ENCODE measurements at regions not wholly inside any gene's neighbourhood (a gene's known extent, or its start where the extent isn't known, plus 50 kb on each side); places are given as distances from the start of the nearest gene placed in this dataset.
"Not testable (repeated sequence)": the region's sequence is repeated elsewhere in the genome, so short reads cannot be mapped to it uniquely, and the experiment has no call there.

DNA sequence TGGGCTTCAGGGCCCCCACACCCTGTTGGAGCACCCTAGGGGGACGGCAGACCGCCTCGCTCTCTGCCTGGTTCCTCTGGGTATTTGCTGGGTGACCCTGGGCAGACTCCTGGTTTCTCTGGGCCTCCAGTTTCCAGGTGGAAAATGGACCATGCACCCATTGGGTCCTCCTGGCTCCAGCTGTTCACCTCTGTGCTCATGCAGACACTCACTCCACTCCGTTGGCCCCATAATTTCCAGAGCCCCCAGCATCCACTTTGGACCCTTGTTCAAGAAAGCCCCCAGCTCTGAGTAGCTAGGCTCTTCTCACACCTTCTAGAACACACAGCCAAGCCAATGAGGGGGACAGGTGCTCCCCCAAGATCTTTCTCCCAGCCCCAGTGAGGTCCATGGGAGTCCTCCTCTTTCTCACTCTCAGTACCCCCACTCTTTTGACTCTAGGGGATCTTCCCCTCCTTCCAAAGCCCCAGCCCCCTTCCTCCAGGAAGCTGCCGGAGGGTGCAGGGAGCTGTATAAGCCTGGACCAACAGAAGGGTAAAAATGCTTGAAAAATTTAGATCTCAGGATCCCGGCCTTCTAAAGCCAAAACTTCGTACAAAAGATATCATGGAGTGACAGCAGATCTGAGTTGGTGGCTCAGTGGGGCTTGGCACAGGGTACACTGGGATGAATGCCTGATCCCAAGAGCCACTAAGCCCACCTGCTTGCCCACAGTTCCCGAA is 174.8 kb upstream of the RTL1 start:
- no peak for DNase-seq (ENCODE audit: low read depth in 2 of 2)

DNA sequence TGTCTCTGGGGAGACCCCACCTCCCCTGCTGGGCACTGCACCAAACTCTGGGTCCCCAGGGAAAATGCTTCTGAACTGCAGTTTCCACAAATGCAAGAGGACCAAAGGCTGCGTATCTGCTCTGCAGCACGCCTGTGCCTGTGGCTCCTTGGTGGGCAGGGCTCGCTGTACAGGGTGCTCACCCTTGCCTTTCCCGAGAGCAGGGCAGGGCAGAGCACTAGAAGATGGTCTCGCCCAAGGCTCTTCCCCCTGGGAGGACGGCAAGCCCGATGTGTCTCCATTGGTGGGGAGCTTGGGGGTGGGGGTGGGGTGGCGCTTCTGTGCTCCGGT is 175.3 kb upstream of the RTL1 start:
- no peak for DNase-seq (ENCODE audit: low read depth in 2 of 2)

DNA sequence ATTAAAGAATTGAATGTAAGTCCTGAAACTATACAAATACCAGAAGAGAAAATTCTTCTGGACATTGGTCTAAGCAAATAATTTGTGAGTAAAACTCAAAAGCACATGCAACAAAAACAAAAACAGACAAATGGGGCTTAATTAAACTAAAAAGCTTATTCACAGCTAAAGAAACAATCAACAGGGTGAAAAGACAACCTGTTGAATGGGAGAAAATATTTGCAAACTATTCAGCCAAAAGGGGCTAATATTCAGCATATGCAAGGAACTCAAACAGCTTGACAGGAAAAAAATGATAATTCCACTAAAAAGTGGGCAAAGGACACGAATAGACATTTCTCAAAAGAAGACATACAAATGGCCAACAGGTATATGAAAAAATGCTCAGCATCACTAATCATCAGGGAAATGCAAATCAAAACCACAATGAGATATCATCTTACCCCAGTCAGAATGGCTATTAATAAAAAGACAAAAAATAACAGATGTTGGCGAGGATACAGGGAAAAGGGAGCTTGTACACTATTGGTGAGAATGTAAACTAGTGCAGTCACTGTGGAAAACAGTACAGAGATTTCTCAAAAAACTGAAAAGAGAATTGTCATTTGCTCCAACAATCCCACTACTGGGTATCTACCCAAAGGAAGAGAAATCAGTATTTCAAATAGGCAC is 177.5 kb upstream of the RTL1 start:
- no peak for DNase-seq (ENCODE audit: low read depth in 2 of 2)

DNA sequence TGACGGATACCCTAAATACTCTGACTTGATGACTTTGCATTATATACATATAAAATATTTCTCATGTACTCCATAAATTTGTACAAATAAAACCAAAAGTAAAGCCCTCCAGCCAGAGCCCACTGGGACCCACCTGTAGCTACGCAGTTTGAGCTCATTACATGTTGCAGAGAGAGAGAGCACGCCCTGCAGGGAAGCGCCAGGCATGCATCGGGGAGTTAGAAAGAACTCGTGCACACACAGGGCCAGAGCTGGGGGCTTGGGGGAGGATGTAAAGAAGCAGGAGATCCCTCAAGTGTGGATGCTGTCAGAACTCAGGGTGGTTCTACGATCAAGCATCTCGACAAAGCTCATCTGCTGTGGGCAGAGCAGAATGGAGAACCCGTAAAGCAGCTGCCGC is 178.5 kb upstream of the RTL1 start:
- DNase-seq (ENCODE audit: low read depth in 2 of 2) = no peak

DNA sequence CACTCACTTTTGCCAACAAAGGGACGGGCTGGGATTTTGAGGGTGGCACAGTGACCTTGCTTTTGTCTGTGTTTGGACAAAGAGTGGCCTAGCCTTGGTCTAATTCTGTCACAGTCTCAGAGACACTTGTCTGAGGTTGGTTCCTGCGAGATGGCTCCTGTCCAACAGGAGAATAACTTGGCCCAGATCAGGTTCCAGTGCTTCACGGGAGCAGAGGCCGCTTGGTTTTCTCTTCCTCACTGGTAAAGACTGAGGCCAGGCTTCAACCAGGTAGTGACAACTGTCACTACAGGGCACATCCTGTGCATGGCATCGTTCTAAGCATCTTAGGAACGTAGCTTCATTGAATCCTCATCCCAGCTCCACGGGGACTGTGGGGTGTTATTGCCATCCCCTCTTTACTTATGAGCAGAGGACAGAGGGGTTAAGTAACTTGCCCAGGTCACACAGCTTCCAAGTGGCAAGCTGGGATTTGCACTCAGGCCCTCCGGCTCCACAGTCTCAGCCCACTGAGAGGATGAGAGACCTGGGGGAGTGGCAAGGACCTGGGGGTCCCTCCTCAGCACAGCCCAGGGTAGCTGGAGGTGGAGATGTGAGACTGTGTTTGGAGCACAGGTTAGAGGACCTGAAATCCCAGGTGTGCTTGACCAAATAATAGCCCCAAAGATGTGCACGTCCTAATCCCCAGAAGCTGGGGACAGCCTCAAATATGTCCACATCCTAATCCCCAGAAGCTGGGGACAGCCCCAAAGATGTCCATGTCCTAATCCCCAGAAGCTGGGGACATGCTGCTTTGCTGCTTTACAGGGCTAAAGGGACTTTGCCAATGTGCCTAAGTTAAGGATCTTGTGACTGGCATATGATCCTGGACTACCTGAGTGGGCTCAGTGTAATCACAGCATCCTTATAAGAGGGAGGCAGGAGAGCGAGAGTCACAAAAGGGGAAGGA is 179.2 kb upstream of the RTL1 start:
- DNase-seq (ENCODE audit: low read depth in 2 of 2) = no peak

DNA sequence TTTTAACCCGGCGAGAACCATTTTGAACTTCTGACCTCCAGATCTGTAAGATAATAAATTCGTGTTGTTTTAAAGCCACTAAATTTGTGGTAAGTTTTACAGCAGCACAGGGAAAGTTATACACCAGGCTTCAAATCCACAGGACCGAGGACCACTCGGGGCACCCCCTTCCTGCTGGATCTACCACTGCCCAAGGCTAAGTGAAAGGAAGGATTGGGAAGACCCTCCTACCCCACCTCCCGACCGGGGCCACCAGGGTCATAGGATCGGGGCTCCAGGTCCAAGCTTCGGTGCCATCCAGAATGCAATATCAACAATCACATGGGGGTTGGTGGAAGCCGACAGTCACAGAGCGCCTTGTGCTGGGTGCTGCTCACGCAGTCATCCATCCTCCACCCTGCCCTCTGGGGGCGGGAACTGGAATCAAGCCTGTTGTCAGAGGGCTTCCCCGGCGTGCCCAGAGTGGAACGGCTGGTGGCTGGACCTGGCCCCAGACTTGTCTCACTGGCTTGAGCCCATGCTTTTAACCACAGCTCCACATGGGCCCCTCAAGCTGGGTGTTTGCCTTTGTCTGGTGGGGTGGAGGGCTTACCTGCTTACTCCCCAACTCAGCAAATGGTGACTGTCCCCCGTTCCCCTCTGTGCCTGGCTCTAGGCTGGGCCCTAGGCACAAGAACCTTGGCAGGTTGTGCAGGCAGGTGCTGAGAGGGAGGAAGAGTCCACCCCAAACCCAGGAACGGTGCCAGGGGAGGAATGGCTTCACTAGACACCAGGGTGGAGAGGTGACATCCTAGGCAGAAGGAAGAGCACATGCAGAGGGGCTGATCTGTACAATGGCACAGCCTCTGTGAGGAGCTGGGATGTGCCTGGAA is 180.3 kb upstream of the RTL1 start:
- DNase-seq (ENCODE audit: low read depth in 2 of 2) = no peak

DNA sequence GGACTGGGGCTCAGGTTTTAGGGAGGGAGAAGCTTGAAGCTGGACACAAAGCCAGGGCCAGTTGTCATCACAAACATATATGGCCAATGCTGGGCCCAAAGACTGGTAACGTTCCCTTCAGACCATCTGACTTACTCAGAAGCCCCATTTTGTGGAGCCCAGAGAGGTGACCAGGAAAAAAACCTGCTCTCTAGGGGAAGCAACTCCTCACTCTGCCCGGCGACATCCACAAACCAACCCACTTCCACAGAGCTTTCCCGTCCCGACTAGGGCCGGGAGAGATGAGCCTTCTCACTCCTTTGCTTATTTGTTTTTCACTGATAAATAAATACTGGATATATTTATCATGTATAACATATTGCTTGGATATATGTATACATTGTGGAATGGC is 180.9 kb upstream of the RTL1 start:
- DNase-seq (ENCODE audit: low read depth in 2 of 2) = no peak

DNA sequence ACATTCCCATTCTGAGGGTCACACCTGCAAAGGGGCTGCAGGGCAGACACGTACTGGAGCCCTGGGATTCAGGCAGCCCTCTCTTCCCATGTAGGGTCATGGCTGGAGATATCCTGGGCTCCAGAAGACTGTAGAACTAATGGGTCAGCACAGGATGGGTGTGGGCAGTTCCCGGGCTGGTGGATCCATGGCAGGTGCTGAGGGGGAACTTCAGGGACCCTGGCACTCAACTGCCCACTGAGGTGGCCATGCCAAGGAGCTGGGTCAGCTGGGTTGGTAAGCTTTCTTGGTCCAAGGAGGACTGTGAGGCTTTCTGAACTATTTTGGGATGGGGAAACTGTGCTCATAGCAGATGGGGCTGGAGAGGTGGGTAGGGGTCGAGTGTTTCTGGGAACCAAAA is 183.4 kb upstream of the RTL1 start:
- no peak for DNase-seq (ENCODE audit: low read depth in 2 of 2)

DNA sequence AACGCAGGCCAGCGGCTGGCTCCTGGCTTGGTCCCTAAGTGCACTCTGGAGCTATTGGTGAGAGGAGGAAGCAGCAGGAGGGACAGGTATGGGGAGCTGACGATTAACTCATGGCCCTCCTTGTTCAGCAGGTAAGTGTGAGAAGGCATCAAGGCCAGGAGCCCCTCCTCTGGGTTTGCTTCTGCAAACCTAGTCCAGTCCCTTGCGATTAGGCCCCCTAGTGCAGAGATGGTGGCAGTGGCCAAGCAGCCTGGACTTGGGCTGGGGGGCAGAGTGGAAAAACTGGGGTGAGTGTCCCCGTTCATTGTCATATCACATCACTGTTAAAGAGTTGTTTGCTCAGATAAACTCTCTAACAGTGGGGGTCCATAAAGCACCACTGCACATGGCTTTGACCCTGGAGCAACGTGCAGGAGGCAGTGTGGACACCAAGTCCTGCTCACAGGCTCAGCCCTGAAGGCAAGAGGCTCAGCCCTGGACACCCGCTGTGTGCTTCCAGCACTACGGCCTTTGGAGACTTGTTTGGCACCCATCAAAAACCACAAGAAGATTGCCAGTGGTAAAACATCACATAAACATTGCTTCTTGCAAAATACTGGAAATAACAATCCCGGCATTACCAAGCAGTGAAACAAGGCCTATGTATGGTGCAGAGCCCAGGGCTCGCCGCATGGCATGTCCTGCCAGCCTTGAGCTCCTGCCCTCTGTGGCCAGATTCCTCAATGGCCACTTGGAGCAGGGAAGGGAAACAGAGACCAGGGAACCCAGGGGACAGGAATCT is 184.3 kb upstream of the RTL1 start:
- DNase-seq (ENCODE audit: low read depth in 2 of 2) = no peak

DNA sequence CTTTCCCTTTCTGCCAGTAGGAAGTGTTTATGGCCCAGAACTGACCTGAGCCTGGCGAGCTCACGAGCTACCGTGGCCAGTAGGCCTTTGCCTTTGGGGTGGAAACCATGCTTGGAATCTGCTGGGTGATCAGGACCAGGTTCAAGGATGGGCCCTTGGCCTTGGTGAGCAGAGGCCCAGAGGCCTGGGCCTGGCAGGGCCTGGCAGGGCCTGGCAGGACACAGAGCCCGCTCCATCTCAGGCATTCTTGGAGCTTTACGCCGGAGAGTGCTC is 184.8 kb upstream of the RTL1 start:
- DNase-seq (ENCODE audit: low read depth in 2 of 2) = no peak

DNA sequence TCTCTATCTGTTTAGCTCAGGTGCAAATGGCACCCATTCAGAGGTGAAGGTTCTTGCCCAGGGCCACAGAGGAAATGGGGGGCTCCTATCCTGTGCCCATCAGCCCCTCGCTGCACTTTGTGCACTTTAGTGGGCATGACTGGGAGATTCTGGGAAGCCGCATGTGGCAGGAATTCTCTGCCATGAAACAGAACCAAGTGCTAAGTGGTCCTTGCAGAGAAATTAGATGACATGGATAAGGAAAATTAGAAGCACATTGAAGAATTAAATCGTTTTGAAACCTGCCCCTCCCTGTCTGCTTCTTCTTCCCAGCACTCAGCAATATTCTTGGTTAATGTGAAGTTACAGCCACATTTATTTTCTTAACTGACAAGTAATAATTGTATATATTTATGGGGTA is 185.2 kb upstream of the RTL1 start:
- no peak for DNase-seq (ENCODE audit: low read depth in 2 of 2)

DNA sequence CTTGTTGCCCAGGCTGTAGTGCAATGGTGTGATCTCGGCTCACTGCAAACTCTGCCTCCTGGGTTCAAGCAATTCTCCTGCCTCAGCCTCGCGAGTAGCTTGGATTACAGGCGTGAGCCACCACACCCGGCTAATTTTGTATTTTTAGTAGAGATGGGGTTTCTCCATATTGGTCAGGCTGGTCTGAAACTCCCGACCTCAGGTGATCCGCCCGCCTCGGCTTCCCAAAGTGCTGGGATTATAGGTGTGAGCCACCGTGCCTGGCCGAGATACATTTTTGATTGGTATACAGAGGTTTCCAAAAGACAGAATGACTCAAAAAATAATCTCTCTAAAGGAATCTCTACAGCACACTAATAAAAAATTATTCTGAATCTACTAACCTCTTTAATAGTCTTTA is 187.0 kb upstream of the RTL1 start:
- not testable (repeated sequence) for DNase-seq (ENCODE audit: low read depth in 2 of 2)

DNA sequence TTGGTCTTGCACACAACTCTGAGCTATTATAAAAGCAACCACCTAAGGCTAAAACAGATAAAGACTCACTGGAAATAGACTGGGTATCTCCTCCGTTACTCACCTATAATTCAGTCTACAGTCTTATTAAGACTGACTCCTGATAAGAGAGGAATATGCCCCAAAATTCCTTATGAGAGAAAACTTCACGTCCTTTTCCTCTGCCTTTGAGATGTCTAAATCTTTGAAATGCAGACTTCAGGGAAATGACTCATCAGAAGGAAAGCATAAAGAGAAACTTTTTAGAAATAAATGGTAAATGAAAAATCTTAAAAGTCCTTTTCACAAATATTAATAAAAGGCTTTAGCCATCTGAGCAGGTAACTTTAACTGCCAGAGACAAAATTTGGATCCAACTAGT is 187.5 kb upstream of the RTL1 start:
- DNase-seq (ENCODE audit: low read depth in 2 of 2) = no peak

DNA sequence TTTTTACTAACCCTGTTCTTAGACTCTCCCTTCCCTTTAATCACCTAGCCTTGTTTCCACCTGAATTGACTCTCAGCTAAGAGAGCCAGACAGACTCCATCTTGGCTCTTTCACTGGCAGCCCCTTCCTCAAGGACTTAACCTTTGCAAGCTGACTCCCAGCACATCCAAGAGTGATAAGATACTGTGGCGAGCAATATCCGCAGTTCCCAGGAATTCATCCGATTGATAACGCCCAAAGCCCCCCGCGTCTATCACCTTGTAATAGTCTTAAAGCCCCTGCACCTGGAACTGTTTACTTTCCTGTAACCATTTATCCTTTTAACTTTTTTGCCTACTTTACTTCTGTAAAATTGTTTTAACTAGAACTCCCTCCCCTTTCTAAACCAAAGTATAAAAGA is 191.4 kb upstream of the RTL1 start:
- DNase-seq (ENCODE audit: low read depth in 2 of 2) = not testable (repeated sequence)

DNA sequence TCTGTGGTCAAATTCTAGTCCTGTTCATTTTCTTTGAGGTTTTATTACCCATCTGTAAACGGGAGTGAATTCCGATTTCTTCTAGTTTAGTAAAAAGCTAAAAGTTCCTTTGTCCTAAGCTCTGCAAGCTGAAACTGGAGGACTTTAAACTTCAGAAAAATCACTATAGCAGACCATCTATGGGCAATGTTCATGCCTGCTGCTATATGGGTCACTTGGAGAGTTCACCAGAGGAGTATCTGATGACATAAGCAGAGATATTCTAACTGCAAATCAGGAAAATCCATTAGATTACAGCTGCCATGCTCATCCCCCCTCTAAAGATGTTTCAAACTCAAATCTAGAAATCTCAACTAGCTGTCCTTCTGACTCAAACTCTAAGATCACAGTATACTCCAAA is 193.0 kb upstream of the RTL1 start:
- DNase-seq (ENCODE audit: low read depth in 2 of 2) = no peak

DNA sequence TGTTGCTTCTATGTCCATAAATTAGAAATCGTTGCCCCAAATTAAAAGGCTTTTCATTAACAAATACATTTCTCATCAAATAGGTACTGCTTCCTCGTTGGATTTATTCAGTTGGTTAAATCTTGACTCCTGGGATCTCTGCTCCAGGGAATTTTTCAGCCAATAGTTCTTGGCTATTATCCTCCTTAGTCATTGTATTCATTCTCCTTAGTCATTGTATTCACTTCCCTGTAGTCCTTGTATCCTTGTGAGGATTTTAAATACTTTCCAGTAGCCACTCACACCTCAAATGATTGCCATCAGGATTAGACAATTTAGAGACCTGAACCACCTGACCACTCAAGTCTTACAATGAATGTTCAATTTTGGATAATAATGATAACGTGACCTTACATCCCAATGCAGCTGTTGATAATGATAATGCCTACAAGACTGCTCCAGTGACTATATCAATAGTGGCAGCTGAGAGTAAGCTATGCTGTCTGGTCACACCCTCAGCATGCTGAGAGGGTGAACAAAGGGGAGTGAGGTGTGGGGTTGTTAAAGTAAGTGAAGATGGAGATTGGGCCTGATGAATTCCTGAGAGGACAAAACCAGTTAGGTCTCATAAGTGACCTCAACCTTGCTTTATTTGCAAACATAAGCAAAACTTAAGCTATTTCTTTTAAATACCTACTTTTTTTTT is 193.7 kb upstream of the RTL1 start:
- DNase-seq (ENCODE audit: low read depth in 2 of 2) = no peak

DNA sequence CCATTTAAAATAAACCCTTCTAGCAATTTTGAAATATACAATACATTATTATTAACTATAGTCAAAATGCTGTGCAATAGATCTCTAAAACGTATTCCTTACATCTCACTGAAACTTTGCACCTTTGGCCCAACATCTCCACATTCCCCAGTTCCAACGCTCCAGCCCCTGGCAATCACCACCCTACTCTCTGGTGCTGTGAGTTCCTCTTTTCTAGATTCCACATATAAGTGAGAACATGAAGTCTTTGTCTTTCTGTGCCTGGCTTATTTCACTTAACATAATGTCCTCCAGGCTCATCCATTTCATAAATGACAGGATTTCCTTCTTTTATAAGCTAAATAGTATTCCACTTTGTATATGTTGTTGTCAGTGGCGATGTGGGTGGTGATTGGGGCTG is 194.7 kb upstream of the RTL1 start:
- no peak for DNase-seq (ENCODE audit: low read depth in 2 of 2)

DNA sequence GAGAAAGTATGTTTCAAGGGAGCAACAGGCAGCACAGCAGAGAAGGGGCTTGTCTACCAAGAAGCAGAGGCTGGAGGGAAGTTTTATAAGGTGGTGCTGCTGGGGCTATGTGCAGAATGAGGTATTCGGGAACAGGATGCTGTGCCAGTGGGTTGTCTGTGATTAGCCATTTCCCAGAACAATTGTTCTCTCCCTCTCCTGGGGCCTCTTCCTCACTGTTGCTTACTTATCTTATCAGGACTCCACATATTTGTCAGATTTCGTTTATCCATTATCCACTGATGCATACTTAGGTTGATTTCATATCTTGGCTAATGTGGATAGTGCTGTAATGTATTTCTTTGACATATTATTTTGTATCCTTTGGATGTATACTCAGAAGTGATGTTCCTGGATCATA is 195.1 kb upstream of the RTL1 start:
- DNase-seq (ENCODE audit: low read depth in 2 of 2) = no peak

DNA sequence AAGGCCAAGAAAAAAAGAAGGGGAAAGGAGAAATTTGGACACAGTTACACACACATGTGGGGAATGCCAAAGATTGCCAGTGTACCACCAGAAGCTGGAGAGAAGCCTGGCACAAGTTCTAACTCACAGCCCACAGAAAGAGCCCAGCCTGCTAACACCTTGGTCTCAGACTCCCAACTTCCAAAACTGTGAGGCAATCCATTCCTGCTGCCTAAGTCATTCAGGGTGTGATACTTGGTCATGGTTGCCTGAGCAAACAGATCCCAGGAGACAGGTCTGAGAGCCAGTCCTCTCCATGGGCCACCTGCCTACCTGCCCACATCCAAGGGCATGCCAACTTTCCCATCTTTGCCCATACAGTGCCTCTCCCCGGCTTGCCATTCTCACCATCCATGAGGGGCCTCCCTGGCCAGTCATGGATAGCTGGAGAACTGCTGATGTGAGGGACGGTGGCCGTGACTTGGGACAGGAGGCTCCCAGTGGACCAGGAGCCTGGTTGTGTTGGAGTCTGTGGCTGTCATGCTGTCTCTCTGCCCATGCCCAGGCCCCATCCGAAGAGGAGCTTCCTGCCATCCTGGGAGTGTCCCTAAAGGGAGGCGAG is 198.0 kb upstream of the RTL1 start:
- DNase-seq (ENCODE audit: low read depth in 2 of 2) = no peak

DNA sequence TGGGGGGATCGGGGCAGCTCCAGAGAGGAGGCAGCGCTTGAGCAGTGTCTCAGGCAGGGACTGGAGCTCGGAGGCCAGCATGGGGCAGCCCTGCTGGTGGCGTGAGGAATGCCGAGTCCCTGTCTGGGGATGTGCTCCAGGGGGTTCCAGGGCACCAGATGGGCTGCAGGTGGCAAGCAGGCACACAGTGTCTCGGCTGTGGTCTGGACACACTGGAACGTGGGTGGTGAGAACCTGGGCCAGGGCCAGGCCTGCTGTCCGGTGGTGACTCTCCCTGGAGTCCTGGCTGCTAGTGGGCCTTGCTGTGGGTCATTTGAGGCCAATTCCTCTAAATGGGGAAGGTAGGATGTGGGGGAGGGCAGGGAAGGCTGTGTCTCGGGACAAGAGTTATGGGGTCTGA is 199.4 kb upstream of the RTL1 start:
- no peak for DNase-seq (ENCODE audit: low read depth in 2 of 2)

Data from stimulated activated CD8-positive, alpha-beta memory T cell treated with anti-CD3 and anti-CD28 coated beads, Interleukin-7, amount 100 ng/mL, for 1 hour (primary cell).